ENCODE measurements at regions not wholly inside any gene's neighbourhood (a gene's known extent, or its start where the extent isn't known, plus 50 kb on each side); places are given as distances from the start of the nearest gene placed in this dataset.

- H3K27me3 Mint-ChIP-seq (ENCODE audit: low read depth): peaks cover 14% of the 10 kb centered on the region
- no peak for TF ChIP-seq CTCF (IDR thresholded peaks at IDR 0.05; ENCODE audit: unreplicated experiment)
- no peaks in the 10 kb centered on the region for H3K9me3 Mint-ChIP-seq
- DNase-seq (ENCODE audit: low spot score in 2 of 2, unreplicated experiment in 2 of 2): no peak
- H3K27ac Mint-ChIP-seq: no peak overlapping the region
- no peaks in the 10 kb centered on the region for H3K36me3 Mint-ChIP-seq
- no peaks in the 10 kb centered on the region for H3K4me1 Mint-ChIP-seq
- H3K4me3 Mint-ChIP-seq: no peak overlapping the region
Measured at GRCh38 chr15:29467091-29467490, 197.5 kb upstream of the NSMCE3 start.

GRCh38 chr15:29466292-29466691 lies 196.7 kb upstream of the NSMCE3 start:
- no peak for TF ChIP-seq CTCF (IDR thresholded peaks at IDR 0.05; ENCODE audit: unreplicated experiment)
- Mint-ChIP-seq H3K9me3 (no peaks in the 10 kb centered on the region), H3K27me3 (ENCODE audit: low read depth) (peaks cover 14% of the 10 kb centered on the region), H3K36me3 (no peaks in the 10 kb centered on the region), H3K4me3 (no peak overlapping the region), H3K27ac (no peak overlapping the region), H3K4me1 (no peaks in the 10 kb centered on the region)
- DNase-seq (ENCODE audit: low spot score in 2 of 2, unreplicated experiment in 2 of 2): no peak

GRCh38 chr15:29465816-29466215 lies 196.2 kb upstream of the NSMCE3 start:
- no peaks in the 10 kb centered on the region for H3K9me3 Mint-ChIP-seq
- H3K27me3 Mint-ChIP-seq (ENCODE audit: low read depth): peaks cover 14% of the 10 kb centered on the region
- no peak for TF ChIP-seq CTCF (IDR thresholded peaks at IDR 0.05; ENCODE audit: unreplicated experiment)
- no peak for DNase-seq (ENCODE audit: low spot score in 2 of 2, unreplicated experiment in 2 of 2)
- no peak overlapping the region for H3K27ac Mint-ChIP-seq
- H3K4me1 Mint-ChIP-seq: no peaks in the 10 kb centered on the region
- H3K4me3 Mint-ChIP-seq: no peak overlapping the region
- no peaks in the 10 kb centered on the region for H3K36me3 Mint-ChIP-seq

DNA sequence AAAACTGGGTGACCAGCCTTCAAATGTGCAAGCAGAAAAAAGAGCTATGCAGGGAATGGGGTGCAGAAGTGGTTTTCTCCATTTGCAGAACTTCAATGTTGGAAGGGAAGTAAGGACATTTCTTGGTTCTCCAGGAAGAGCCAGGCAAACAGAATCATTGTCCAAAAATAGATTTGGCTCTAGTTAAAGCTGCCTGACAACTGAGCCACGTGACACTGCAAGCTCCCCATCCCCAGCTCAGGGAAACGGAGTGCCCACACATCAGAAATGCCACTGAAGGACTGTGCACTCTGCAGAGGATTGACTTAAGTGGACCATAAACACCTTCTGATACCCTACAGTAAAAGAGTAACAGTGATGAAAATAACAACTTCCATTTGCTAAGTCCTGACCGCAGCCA lies 195.6 kb upstream of the NSMCE3 start:
- Mint-ChIP-seq H3K9me3 (no peaks in the 10 kb centered on the region), H3K4me1 (no peaks in the 10 kb centered on the region), H3K27ac (no peak overlapping the region), H3K27me3 (ENCODE audit: low read depth) (peaks cover 11% of the 10 kb centered on the region), H3K36me3 (no peaks in the 10 kb centered on the region), H3K4me3 (no peak overlapping the region)
- no peak for TF ChIP-seq CTCF (IDR thresholded peaks at IDR 0.05; ENCODE audit: unreplicated experiment)
- no peak for DNase-seq (ENCODE audit: low spot score in 2 of 2, unreplicated experiment in 2 of 2)

GRCh38 chr15:29461877-29462276 lies 192.3 kb upstream of the NSMCE3 start:
- peaks cover 7% of the 10 kb centered on the region for H3K27me3 Mint-ChIP-seq (ENCODE audit: low read depth)
- no peak for DNase-seq (ENCODE audit: low spot score in 2 of 2, unreplicated experiment in 2 of 2)
- H3K27ac Mint-ChIP-seq: no peak overlapping the region
- no peaks in the 10 kb centered on the region for H3K4me1 Mint-ChIP-seq
- no peaks in the 10 kb centered on the region for H3K36me3 Mint-ChIP-seq
- H3K9me3 Mint-ChIP-seq: no peaks in the 10 kb centered on the region
- H3K4me3 Mint-ChIP-seq: no peak overlapping the region
- no peak for TF ChIP-seq CTCF (IDR thresholded peaks at IDR 0.05; ENCODE audit: unreplicated experiment)

DNA sequence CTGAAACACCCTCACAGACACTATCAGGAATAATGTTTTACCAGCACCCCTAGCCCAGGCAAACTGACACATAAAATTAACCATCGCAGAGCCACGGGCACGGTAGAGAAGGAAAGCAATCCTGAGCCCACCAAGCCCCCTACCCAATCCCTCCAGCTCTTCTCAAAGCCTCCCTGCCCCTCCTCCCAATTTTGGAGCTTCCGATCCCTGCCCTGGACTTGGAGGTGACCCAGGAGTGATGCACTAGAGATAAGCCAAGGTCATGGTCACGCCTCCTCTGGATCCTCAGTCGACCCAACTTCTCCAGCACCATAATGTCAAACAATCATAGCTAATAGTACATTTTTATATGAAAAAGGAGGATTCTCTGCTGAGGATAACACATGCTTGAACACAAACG lies 188.7 kb upstream of the NSMCE3 start:
- no peak for TF ChIP-seq CTCF (IDR thresholded peaks at IDR 0.05; ENCODE audit: unreplicated experiment)
- no peak overlapping the region for H3K27ac Mint-ChIP-seq
- no peak overlapping the region for H3K4me3 Mint-ChIP-seq
- H3K9me3 Mint-ChIP-seq: no peaks in the 10 kb centered on the region
- H3K27me3 Mint-ChIP-seq (ENCODE audit: low read depth): peaks cover 2% of the 10 kb centered on the region
- DNase-seq (ENCODE audit: low spot score in 2 of 2, unreplicated experiment in 2 of 2): no peak
- peaks cover 1% of the 10 kb centered on the region for H3K4me1 Mint-ChIP-seq
- no peaks in the 10 kb centered on the region for H3K36me3 Mint-ChIP-seq
